HG02763 (cell line): ENCODE measurements at regions not wholly inside any gene's neighbourhood (a gene's known extent, or its start where the extent isn't known, plus 50 kb on each side); places are given as distances from the start of the nearest gene placed in this dataset.

Source experiments
- ATAC-seq: cut with Tn5 transposase; IDR thresholded peaks from one replicate; pipeline ENCODE4 v1.9.1; 2021; ENCODE audit warnings: mild to moderate bottlenecking, moderate library complexity; ENCODE audit not compliant: unreplicated experiment

GRCh38 chr20:19944772-19945459 lies 72.2 kb upstream of the NAA20 start:
- no peak for ATAC-seq

DNA sequence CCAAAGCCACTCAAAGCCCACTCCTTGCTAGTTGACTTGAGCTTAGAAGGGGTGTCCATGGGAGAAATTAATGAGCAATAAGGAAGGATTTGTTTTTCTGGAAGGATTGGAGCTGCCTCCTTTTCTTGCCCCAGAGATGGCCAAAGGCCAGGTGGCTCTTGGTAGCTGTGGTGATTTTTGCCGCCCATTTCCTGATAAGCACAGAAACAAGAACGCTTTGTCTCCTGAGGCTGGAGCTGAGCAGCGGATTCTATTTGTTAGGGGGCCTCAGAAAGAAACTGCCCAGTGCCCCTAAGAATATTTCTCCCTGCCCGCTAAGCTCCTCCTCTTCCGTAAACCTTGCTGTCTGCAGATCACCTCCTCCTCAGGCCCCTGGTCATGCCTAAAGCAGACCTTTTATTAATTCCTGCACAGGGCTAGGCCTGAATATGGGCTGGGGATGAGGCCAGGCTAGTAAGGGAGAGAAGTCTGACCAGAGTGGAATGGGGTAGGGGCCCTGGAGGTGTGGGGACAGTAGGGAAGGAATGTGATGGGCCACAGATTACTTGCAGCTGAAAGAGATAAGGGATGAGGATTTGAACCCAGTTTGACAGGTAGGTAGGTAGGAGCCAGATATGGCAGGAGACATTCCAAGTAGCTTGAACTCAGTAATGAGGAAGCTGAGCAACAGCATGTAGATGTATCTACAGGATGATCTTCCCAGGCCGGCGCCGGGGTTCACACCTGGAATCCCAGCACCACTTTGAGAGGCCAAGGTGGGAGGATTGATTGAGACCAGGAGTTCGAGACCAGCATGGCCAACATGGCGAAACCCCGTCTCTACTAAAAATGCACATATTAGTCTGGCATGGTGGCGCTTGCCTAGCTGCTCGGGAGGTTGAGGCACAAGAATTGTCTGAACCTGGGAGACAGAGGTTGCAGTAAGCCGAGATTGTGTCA lies 71.2 kb upstream of the NAA20 start:
- no peak for ATAC-seq

DNA sequence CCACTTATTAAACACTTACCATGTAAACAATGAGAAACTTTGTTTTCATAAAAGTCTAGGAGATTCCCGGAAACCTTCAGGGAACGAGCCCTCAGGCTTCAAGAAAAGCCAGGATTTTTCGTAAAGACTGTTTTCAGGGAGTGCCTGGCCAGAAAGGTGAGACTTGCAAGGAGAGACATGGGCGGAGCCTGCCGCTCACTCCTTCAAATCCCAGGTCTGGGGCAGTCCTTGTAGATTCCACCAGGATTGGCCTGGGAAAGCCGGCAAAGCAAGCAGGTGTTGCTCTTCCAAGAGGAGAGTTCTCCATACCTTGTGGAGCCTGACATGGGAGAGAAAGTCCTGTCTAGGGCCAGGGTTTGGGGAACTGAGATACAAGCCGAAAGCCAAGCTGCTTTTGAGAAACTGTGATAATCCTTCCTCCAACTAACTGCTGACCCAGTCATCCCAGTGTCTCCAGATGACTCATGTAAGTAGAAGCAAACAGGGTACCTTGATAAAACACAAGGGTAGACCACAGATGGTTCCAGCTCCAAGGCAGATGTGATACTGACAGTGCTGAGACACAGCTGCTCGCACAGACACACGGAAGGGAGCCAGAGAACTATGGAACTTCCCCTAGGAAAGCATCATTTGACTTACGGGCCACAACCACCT lies 69.4 kb upstream of the NAA20 start:
- ATAC-seq = no peak

- no peak for ATAC-seq
Measured at GRCh38 chr20:19949195-19949867, 67.8 kb upstream of the NAA20 start.

GRCh38 chr20:19950042-19950441 lies 67.1 kb upstream of the NAA20 start:
- no peak for ATAC-seq

- no peak for ATAC-seq
Measured at GRCh38 chr20:19952392-19952791, 64.8 kb upstream of the NAA20 start.

GRCh38 chr20:19953606-19954005 lies 63.6 kb upstream of the NAA20 start:
- ATAC-seq = no peak

DNA sequence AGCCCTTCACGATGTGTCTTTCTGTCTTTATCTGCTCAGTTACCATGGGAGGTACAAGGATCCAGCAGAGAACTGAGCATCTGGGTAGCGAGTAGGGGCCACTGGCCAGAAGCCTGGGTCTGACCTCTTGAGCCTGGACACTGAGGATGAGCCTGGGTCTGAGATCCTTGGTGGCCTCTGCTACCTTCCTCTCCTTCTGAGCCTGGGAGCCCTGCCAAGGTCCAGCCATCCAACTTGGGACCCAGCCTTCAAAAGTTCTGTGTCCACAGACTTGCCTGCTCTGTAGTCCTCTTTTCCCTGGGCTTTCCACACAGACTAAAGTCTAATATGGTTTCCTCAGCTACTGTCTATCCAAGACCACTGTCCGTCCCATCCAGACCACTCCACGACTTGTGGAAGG lies 60.2 kb upstream of the NAA20 start:
- ATAC-seq = no peak

DNA sequence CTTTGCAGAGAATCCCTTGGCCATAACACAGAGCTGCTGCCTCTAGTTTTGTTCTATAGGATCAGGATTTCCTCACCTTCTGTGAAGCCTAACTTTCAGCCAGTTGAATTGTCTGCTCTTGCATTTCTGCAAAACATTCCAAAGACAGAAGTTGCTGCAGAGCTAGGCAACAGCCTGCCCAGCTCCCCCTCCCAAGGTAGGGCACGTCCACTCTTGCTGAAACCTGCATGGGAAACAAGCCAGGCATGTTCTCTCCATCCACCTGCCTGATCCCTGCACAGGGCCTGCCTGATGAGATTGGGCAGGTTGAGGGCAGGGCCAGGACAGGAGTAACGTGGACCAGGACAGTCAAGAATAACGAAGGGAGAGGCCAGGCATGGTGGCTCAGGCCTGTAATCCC lies 58.9 kb upstream of the NAA20 start:
- ATAC-seq = no peak

- no peak for ATAC-seq
Measured at GRCh38 chr20:19958928-19959327, 58.2 kb upstream of the NAA20 start.

- ATAC-seq = no peak
Measured at GRCh38 chr20:19960745-19961144, 56.4 kb upstream of the NAA20 start.

DNA sequence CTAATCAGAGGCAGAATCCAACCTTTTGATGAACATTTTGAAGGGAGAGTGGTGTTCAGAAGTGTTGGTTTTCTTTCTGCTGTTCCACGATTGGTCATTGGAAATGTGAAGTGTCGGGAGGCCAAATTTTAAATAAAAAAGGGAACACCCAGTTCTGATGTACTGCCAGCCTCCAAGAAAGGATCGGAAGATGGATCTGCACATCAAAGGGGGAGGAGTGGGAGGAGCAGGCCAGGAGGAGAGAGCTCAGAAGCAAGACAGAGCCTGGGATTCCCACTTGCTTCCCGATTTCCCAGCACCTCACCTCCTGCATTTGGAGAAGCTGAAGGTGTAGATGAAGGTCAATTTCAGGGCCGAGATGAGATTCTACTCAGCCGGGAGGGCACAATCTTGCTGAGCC lies 55.9 kb upstream of the NAA20 start:
- no peak for ATAC-seq

DNA sequence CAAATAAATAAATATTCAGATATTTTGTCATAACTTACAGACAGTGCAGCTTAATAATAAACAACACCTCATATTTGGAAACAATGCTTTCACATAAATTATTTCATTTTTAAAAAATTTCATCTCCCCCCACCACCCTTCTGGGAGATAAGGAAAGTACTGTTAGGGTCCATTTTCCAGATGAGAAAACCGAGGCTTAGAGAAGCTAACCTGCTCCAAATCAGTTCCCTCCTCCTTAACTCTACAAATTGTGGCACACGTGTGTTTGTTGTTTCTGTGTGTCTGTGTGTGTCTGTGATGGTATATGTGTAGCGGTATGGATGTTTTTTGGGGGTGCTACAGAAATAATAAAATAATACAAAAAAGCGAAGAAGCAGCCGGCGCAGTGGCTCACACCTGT lies 54.2 kb upstream of the NAA20 start:
- no peak for ATAC-seq

DNA sequence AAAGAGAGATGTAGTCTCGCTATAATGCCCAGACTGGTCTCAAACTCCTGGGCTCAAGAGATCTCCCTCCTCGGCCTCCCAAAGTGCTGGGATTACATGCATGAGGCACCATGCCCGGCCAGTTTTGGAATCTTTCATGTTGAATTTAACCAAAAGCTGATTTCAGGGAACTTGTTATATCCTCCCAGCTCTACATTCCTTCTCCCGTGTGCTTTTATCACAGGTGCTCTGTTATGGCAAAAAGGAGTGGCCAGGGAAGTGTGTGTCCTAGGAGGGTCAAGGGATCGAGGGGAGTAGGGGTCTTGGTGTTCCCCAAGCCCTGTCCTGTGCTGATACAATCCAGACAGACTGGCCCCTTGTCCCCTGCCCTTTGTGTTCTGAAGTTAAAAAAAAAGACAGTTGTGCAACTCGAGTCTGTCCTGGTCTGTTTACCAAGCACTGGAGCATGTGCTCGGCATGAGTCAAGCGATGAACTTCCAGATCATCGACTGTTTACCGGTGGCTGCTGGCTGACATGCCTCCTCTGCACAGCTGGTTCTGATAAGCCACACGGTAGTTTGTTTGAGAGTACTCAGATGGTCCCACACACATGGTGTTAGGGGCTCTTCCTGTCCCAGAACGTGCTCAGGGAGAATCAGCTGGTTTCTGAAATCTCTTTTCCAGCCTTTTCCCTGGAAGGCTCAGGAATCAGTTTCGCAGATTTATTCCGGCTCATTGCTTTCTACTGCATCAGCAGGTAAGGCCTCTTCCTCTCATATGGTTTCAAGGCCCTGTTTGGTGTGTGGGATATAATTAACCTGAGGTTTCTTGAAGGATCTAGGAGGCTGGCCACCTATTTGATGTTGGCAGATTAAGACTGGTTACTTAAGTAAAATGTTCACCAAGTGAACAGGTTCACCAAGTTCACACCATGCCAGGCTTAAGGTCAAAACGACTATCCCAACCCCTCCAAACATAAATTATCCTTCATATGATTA lies 52.6 kb upstream of the NAA20 start:
- ATAC-seq = no peak

DNA sequence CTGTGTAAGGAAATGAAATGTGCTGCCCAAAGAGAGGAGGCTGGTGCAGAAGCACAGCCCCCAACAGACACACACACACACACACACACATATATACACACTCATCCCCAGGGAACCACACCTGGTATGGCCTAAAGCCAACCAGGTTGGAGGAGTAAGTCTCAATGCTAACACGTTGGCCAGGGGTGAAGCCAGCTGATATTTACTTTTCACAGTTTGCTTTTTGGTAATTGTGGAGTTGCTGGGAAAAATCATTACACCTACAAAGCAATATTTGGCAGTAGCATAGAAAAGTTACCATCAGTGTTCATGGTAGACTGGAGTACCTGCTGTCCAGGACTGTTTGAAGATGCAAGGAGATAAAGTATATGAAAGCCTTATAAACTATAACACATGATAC lies 50.3 kb upstream of the NAA20 start:
- ATAC-seq = no peak
